GM12878 (cell line): ENCODE measurements at regions not wholly inside any gene's neighbourhood (a gene's known extent, or its start where the extent isn't known, plus 50 kb on each side); places are given as distances from the start of the nearest gene placed in this dataset.

Experiments
- ATAC-seq: fragments of 200-7000 bp; cut with Tn5 transposase; 3 replicates; pipeline ENCODE4 v1.9.1; 2020; ENCODE audit warnings: mild to moderate bottlenecking, moderate library complexity
- BruUV-seq: library from RNA; stranded (reverse); fragments of 400-500 nt; replicated peaks from 2 replicates; lab custom pipeline; 2021; lab: Mats Ljungman, UMichigan
- CTCF ChIA-PET: fragments of 300-600 bp; sonication (Branson Sonifier 250); formaldehyde crosslinking; extraction: SDS; loops from one replicate; lab custom pipeline; 2021; ENCODE audit warnings: inconsistent platforms; lab: Yijun Ruan, JAX
- POLR2A ChIA-PET: fragments of 350-600 bp; formaldehyde crosslinking; extraction: SDS; loops from one replicate; lab custom pipeline; 2021; ENCODE audit warnings: inconsistent platforms; lab: Charles Lee
- RAD21 ChIA-PET: fragments of 300-600 bp; sonication (Branson Sonifier 250); formaldehyde crosslinking; loops from one replicate; lab custom pipeline; 2023; ENCODE audit warnings: antibody characterized with exemption; ENCODE audit not compliant: unreplicated experiment; lab: Charles Lee
- SMC1A ChIA-PET: fragments of 300-600 bp; sonication (Branson Sonifier 250); formaldehyde crosslinking; loops from one replicate; lab custom pipeline; 2023; ENCODE audit not compliant: unreplicated experiment, uncharacterized antibody; lab: Charles Lee
- DNase-seq: peaks from one replicate; pipeline ENCODE4 v3.0.0-alpha.2; 2011; ENCODE audit warnings: low read depth, low spot score
- FAIRE-seq: peaks from 3 replicates; lab custom pipeline; 2011; peaks lifted over from hg19 to GRCh38; lab: Jason Lieb, UNC
- H2AFZ ChIP-seq: 2 replicates; pipeline ENCODE4 v1.6.0; 2011; ENCODE audit warnings: low read depth, low read length, control low read depth; ENCODE audit not compliant: control insufficient read depth
- H3K27ac ChIP-seq: 2 replicates; pipeline ENCODE4 v1.5.1; 2011; ENCODE audit warnings: control low read depth; ENCODE audit not compliant: control insufficient read depth, insufficient read depth
- H3K27me3 ChIP-seq, 2 experiments: replicated peaks in 1 of 2; 2 replicates each; pipeline versions ENCODE4 v1.6.0 to v1.6.1; 2011; ENCODE audit warnings: low read length in 1 of 2; ENCODE audit not compliant: control insufficient read depth in 2 of 2, insufficient read depth in 2 of 2
- H3K36me3 ChIP-seq, 2 experiments: 2 replicates each; pipeline ENCODE4 v1.5.1; 2011; ENCODE audit warnings: low read length in 1 of 2; ENCODE audit not compliant: control insufficient read depth in 2 of 2, insufficient read depth in 2 of 2
- H3K4me1 ChIP-seq: 2 replicates; pipeline ENCODE4 v1.6.1; 2011; ENCODE audit warnings: mild to moderate bottlenecking, low read length, moderate library complexity, mixed read lengths; ENCODE audit not compliant: control insufficient read depth, insufficient read depth
- H3K4me2 ChIP-seq: 2 replicates; pipeline ENCODE4 v1.6.0; 2011; ENCODE audit warnings: control low read depth; ENCODE audit not compliant: control insufficient read depth, insufficient read depth
- H3K4me3 ChIP-seq: fragments of 200-600 bp; sonication (generic); 2 replicates; pipeline ENCODE4 v1.5.1; 2016
- H3K79me2 ChIP-seq: 2 replicates; pipeline ENCODE4 v1.6.0; 2011; ENCODE audit warnings: low read length; ENCODE audit not compliant: control insufficient read depth, insufficient read depth
- H3K9ac ChIP-seq: 2 replicates; pipeline ENCODE4 v1.8.0; 2011; ENCODE audit warnings: low read length, control low read depth, mixed read lengths; ENCODE audit not compliant: control insufficient read depth, insufficient read depth
- H3K9me3 ChIP-seq: replicated peaks from 3 replicates; pipeline ENCODE4 v1.5.1; 2011; ENCODE audit warnings: mild to moderate bottlenecking, low read length; ENCODE audit not compliant: control insufficient read depth, insufficient read depth
- H4K20me1 ChIP-seq: 2 replicates; pipeline ENCODE4 v1.6.0; 2011; ENCODE audit not compliant: control insufficient read depth, insufficient read depth
- ATF7 ChIP-seq: fragments of 450-650 bp; IDR thresholded peaks from 2 replicates; pipeline ENCODE4 v1.6.1; 2016; ENCODE audit warnings: low read depth, mild to moderate bottlenecking
- BRCA1 ChIP-seq: IDR thresholded peaks from 2 replicates; pipeline ENCODE4 v1.6.1; 2011; ENCODE audit warnings: low read depth, low read length, improper control_type of control experiment
- FOXK2 ChIP-seq: fragments of 450-650 bp; IDR thresholded peaks from 2 replicates; pipeline ENCODE4 v1.6.1; 2017; ENCODE audit warnings: mild to moderate bottlenecking, moderate library complexity
- FOXM1 ChIP-seq: IDR thresholded peaks from 2 replicates; pipeline ENCODE4 v1.6.1; 2012; ENCODE audit warnings: low read depth, mild to moderate bottlenecking, inconsistent platforms, low read length, moderate library complexity
- IRF4 ChIP-seq: IDR thresholded peaks from 2 replicates; pipeline ENCODE4 v1.6.1; 2011; ENCODE audit warnings: low read depth, low read length
- KAT2A ChIP-seq: conservative IDR thresholded peaks from 2 replicates; pipeline ENCODE4 v1.6.1; 2011; ENCODE audit warnings: low read depth, low read length; ENCODE audit not compliant: control insufficient read depth
- PAX8 ChIP-seq: fragments of 450-650 bp; IDR thresholded peaks from 2 replicates; pipeline ENCODE4 v1.6.1; 2017; ENCODE audit warnings: mild to moderate bottlenecking, moderate library complexity
- WGBS: methylation state at CpG from one replicate; pipeline ENCODE4 v1.1.6; 2016; ENCODE audit warnings: low lambda C conversion rate; ENCODE audit not compliant: insufficient replicate concordance, insufficient coverage; ENCODE audit errors: missing lambda C conversion rate; 5-methylcytosine and 5-hydroxymethylcytosine counted together
- in situ Hi-C: fragments of 300-500 bp; cut with MboI; formaldehyde crosslinking; loops from 9 replicates; pipeline ENCODE4 v1.14.3; 2018; ENCODE audit warnings: mixed read lengths
- intact Hi-C: fragments of 100-400 bp; cut with micrococcal nuclease; formaldehyde crosslinking; loops from one replicate; pipeline ENCODE4 v1.14.2; 2022; ENCODE audit not compliant: unreplicated experiment
- TF ChIP-seq, protein P1 (sequence below): fragments of 450-650 bp; IDR thresholded peaks from 2 replicates; pipeline ENCODE4 v1.6.1; 2016; ENCODE audit warnings: mild to moderate bottlenecking
- TF ChIP-seq, protein P2 (sequence below): fragments of 450-650 bp; formaldehyde crosslinking; IDR thresholded peaks from 2 replicates; pipeline ENCODE4 v1.5.0; 2022; ENCODE audit warnings: mild to moderate bottlenecking, missing genetic modification characterization
- TF ChIP-seq, protein P3 (sequence below): IDR thresholded peaks from 2 replicates; pipeline ENCODE4 v1.6.1; 2012; ENCODE audit warnings: low read depth, low read length, improper control_type of control experiment

DNA sequence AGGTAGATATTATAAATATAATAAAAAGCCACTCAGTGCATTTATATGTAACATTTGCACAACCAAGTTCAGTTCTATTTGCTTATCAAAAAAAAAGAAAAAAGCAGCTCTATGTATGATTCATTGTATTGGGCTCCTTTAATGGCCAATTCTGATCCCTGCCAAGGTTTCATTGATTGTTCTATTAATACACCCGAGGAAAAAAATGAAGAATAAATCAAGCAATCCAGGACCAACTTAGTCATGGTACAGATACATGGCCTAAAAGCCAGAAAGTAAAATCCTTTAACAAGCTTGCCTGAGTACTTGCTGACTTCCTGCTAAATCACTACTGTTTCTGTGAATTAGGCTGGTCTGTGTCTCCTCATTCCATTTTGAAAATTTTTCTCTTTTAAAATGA, 77.6 kb upstream of the PCDH7 start:
- Histone ChIP-seq H3K4me3 (no peak overlapping the region), H3K27me3 (no peaks in the 10 kb centered on the region), H3K79me2 (no peaks in the 10 kb centered on the region), H3K4me2 (no peak overlapping the region), H3K4me1 (no peaks in the 10 kb centered on the region), H3K9me3 (no peaks in the 10 kb centered on the region), H4K20me1 (no peaks in the 10 kb centered on the region), H3K9ac (no peak overlapping the region)
- FAIRE-seq (no peak), ATAC-seq (no peak)
- SMC1A ChIA-PET: no interaction called here
- in situ Hi-C loops (no loop called here), intact Hi-C loops (no loop called here)
- POLR2A ChIA-PET: no interaction called here
- CTCF ChIA-PET: no interaction called here
- BruUV-seq: no TSS peak
- RAD21 ChIA-PET: no interaction called here
- WGBS: 0% methylated on average over 1 of the region's 1 CpG
- TF ChIP-seq ATF7 (no peak), PAX8 (no peak), FOXK2 (no peak), IRF4 (no peak), KAT2A (no peak), FOXM1 (no peak), BRCA1 (no peak)
- TF ChIP-seq, protein P1, sequence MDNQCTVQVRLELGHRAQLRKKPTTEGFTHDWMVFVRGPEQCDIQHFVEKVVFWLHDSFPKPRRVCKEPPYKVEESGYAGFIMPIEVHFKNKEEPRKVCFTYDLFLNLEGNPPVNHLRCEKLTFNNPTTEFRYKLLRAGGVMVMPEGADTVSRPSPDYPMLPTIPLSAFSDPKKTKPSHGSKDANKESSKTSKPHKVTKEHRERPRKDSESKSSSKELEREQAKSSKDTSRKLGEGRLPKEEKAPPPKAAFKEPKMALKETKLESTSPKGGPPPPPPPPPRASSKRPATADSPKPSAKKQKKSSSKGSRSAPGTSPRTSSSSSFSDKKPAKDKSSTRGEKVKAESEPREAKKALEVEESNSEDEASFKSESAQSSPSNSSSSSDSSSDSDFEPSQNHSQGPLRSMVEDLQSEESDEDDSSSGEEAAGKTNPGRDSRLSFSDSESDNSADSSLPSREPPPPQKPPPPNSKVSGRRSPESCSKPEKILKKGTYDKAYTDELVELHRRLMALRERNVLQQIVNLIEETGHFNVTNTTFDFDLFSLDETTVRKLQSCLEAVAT: no peak
- TF ChIP-seq, protein P2, sequence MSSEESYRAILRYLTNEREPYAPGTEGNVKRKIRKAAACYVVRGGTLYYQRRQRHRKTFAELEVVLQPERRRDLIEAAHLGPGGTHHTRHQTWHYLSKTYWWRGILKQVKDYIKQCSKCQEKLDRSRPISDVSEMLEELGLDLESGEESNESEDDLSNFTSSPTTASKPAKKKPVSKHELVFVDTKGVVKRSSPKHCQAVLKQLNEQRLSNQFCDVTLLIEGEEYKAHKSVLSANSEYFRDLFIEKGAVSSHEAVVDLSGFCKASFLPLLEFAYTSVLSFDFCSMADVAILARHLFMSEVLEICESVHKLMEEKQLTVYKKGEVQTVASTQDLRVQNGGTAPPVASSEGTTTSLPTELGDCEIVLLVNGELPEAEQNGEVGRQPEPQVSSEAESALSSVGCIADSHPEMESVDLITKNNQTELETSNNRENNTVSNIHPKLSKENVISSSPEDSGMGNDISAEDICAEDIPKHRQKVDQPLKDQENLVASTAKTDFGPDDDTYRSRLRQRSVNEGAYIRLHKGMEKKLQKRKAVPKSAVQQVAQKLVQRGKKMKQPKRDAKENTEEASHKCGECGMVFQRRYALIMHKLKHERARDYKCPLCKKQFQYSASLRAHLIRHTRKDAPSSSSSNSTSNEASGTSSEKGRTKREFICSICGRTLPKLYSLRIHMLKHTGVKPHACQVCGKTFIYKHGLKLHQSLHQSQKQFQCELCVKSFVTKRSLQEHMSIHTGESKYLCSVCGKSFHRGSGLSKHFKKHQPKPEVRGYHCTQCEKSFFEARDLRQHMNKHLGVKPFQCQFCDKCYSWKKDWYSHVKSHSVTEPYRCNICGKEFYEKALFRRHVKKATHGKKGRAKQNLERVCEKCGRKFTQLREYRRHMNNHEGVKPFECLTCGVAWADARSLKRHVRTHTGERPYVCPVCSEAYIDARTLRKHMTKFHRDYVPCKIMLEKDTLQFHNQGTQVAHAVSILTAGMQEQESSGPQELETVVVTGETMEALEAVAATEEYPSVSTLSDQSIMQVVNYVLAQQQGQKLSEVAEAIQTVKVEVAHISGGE (CRISPR knock-in tag): no peak
- TF ChIP-seq, protein P3, sequence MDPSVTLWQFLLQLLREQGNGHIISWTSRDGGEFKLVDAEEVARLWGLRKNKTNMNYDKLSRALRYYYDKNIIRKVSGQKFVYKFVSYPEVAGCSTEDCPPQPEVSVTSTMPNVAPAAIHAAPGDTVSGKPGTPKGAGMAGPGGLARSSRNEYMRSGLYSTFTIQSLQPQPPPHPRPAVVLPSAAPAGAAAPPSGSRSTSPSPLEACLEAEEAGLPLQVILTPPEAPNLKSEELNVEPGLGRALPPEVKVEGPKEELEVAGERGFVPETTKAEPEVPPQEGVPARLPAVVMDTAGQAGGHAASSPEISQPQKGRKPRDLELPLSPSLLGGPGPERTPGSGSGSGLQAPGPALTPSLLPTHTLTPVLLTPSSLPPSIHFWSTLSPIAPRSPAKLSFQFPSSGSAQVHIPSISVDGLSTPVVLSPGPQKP: no peak
- TF ChIP-seq, all 136 proteins: peak for 0
- no peak overlapping the region for H2AFZ ChIP-seq
- H3K27ac ChIP-seq: no peak overlapping the region
- no peaks in the 10 kb centered on the region for H3K36me3 ChIP-seq
- DNase-seq: no peak
